ENCODE measurements at regions not wholly inside any gene's neighbourhood (a gene's known extent, or its start where the extent isn't known, plus 50 kb on each side); places are given as distances from the start of the nearest gene placed in this dataset.
A peak's percentile ranks its signal among the peaks of the same experiment; 100 is the strongest.

GRCh38 chr3:168273036-168273435, 177.3 kb upstream of the GOLIM4 start:
- DNase-seq = no peak

- DNase-seq = no peak
Observed at GRCh38 chr3:168272343-168272985, 176.7 kb upstream of the GOLIM4 start.

- no peak for DNase-seq
Observed at GRCh38 chr3:168271932-168272331, 176.2 kb upstream of the GOLIM4 start.

GRCh38 chr3:168269001-168269400, 173.3 kb upstream of the GOLIM4 start:
- DNase-seq = no peak

- no peak for DNase-seq
Observed at GRCh38 chr3:168267179-168267578, 171.5 kb upstream of the GOLIM4 start.

DNA sequence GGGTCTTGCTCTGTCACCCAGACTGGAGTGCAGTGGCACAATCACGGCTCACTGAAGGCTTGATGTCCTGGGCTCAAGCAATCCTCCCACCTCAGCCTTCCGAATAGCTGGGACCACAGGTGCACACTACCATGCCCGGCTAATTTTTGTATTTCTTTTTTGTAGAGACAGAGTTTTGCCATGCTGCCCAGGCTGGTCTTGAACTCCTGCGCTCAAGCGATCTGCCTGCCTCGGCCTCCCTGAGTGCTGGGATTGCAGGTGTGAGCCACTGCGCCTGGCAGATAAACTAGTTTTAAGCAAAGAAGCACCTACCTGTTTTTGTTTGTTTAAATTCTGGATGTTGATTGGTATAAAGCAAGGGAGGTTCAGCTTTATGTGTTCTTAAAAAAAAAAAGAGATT, 170.6 kb upstream of the GOLIM4 start:
- no peak for DNase-seq

DNA sequence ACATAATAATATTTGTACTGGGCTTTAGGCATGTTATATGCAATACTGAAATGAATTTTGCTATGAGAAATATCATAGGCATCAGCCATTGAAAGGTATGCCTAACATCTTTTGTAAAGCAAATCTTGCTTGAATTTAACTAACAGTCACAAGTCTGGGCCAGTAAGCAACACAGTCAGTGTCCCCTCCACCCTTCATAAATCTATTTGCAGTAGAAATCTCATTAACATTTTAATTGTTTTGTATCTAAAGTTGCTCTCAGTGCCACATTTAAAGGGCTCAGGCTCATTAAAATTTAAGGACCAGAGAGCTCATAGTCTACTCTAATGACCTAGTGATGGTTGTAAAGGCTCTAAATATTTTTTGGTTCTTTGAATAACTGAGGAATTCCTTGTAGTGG, 167.2 kb upstream of the GOLIM4 start:
- DNase-seq = no peak

DNA sequence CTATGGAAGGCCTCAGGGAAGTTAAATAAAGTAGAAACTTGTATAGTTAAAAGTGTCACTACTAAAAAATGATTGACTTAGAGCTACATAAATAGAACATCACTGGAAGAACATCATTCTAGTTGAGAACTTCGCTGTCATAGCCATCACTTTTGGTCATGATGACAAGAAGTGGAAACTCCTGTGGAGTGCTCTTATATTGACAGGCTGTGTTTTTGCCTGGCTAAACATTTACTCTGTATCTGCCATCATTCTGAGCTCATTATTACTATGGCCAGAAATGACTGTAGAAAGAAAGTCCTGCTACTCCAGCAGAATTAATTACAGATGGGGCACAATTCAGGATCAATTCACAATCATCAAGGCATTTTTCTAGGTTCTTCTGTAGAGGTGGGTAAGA, 165.1 kb upstream of the GOLIM4 start:
- peak; percentile 10 for DNase-seq

GRCh38 chr3:168251371-168251770, 155.6 kb upstream of the GOLIM4 start:
- peak; percentile 39 for DNase-seq

DNA sequence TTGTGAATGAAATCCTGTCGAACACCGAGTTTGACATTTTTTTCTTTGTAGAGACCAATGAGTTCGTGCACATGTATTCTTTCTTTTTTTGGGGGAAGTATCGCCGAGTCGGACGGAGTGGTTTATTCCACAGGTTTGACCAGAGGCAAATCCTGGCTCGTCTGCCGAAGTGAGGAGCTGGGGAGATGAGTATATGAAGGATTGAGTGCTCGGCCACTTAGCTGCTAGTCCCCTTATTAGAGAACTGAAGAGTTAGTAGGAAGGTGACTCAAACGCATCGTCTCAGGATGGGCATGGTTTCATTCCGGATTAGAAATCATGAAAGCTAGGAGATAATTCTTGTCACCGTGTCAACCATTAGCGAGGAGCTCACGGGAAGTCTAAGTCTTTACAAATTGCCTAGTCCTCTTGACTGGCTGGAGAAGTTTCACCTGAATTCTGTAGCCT, 154.7 kb upstream of the GOLIM4 start:
- peak; percentile 75 for DNase-seq

DNA sequence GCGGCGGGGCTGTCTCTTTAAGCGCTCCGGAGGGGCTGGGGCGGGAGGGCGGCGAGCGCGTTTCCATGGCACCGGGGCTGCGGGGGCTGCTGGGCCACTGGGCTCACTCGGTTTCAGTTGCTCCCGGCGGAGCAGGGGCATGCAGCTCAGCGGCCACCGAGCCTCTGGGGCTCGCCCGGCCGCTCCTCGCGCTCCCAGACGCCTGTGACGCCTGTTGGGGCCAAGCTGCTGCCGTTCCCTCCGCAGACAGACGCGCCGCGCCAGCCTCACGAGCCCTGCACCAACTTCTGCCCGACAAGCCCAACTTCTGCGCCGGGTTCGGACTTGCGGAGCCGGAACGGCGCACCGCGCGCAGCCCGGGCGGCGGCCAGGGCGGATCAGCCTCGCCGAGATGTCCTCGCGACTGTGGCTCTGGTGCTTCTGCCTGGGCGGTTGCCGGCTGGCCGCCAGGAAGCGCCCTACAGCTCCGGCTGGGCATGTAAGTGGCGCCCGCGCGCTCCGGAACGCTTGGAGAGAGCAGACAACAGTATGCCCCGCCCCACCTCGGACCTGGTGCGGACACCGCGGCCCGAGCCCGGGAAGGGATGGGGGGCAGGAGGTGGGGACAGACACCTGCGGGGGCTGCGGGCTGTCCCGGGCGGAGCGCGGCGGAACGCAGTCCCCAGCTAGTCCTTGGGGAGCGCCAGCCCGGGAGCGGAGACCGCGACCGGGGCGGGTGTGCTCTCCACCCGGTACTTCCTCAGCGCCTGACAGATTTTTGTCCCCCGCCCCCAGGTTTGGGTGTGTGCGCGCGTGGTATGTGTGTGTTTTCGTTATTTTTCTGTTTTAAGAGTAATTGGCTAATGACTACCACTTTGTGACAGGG, 154.1 kb upstream of the GOLIM4 start:
- DNase-seq = peak; percentile 95

GRCh38 chr3:168249205-168249549, 153.5 kb upstream of the GOLIM4 start:
- peak; percentile 95 for DNase-seq

DNA sequence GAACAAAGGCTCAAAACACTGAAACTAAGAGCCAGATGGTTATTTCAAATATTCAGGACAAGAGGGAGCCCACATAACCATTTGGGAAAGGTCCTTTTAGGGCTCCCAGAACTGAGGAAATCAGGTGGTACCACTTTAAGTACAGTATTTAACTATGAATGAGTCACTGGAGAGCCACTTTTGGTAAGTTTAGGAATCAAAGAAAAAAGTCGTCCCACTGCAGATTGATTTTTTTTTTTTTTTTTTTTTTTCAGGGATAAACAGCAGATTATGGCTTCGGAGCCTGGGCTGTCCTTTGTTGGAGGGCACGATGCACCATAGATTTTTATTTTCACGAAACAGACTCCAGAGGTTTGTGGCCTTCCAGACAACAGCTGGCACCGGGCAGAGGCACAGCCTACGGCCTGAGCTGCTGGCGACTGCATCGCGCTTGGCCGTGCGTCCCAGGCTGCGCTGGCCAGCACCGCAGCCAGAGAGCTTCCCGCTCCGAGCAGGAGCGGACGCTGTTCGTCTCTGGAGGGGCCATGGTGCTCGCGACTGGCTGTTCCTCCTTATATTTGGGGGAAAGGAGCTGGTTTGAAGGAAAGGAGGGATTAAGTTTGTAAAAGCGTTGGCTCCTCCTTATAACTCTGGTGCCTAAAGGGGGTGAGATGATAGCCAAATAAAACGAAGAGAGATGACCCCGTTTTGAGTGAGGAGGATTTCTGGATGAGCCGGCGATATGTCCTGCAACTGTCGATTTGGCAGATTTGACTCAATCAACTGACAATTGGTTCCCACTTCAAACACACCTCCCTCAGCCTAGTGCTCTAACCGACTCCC, 152.9 kb upstream of the GOLIM4 start:
- no peak for DNase-seq

GRCh38 chr3:168241156-168241555, 145.4 kb upstream of the GOLIM4 start:
- DNase-seq = no peak

DNA sequence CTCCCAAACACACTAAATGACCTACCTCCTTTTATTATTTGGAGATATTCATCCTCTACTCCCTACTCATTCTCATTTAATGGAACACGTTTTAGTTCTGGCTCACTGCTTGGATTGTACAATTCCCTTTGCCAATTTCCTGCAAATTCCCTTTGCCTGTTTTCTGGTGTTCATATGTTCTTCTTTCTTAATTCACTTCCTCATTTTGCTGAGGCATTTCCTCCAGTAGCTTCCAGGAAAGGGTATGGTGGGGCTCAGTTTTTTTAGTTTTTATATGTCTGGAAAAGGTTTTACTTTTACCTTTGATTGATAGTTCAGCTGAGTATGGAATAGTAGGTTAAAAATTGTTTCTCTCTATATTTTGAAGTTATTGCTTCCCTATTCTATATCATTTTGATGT, 143.6 kb upstream of the GOLIM4 start:
- DNase-seq = no peak

- no peak for DNase-seq
Observed at GRCh38 chr3:168233001-168233400, 137.3 kb upstream of the GOLIM4 start.

DNA sequence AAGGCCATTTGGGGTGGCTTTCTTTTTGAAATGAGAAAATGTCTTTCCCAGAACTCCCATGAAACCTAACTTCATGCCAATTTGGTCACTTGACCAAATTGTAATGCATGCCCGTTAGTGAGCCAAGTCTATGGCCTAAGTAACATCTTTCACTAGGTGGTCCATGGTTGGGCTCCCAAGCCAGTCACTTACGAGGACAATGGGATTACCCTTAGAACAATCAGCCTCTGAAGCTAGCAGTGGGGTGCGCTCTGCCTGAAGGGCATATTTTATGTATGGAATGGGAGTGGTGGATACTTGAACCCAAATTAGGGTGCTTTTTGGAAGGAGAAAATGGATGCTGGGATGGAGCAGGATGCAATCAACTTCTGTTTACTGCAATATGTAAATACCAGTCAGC, 127.4 kb upstream of the GOLIM4 start:
- no peak for DNase-seq

- DNase-seq = peak; percentile 56
Observed at GRCh38 chr3:168220556-168220955, 124.8 kb upstream of the GOLIM4 start.

GRCh38 chr3:168219530-168219929, 123.8 kb upstream of the GOLIM4 start:
- DNase-seq = no peak

GRCh38 chr3:168218600-168218999, 122.9 kb upstream of the GOLIM4 start:
- DNase-seq = no peak

DNA sequence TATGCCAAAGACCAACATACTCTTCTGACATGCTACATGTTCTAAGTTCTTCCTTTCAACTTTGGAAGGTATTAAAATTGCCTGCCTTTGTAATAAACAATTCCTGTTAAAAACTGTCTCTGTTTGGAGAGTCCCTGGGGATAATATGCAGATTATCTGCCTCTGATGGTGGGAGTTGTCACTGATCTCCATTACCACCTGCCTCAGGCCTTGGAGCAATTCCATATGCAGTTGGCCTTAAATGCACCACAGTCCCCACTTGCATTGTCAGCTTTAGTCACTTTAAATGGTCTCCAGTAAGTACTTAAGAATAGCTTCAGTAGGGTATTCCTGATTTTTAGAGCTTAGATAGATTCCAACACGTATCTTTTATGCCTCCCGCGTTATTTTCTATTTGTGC, 121.1 kb upstream of the GOLIM4 start:
- no peak for DNase-seq

- no peak for DNase-seq
Observed at GRCh38 chr3:168213920-168214319, 118.2 kb upstream of the GOLIM4 start.

GRCh38 chr3:168212664-168213285, 117.1 kb upstream of the GOLIM4 start:
- DNase-seq = peak; percentile 82
